Fibroblast of upper back skin (primary cell): ENCODE measurements at regions not wholly inside any gene's neighbourhood (a gene's known extent, or its start where the extent isn't known, plus 50 kb on each side); places are given as distances from the start of the nearest gene placed in this dataset.
"Not testable (repeated sequence)": the region's sequence is repeated elsewhere in the genome, so short reads cannot be mapped to it uniquely, and the experiment has no call there.

Experiments
- DNase-seq: peaks from one replicate; pipeline ENCODE4 v3.0.0-alpha.2; 2013

DNA sequence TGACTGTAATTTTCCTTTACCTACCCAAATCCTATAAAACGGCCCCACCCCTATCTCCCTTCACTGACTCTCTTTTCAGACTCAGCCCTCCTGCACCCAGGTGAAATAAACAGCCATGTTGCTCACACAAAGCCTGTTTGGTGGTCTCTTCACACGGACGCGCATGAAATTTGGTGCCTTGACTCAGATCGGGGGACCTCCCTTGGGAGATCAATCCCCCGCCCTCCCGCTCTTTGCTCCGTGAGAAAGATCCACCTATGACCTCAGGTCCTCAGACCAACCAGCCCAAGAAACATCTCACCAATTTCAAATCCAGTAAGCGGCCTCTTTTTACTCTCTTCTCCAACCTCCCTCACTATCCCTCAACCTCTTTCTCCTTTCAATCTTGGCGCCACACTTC is 1344.7 kb upstream of the GOT2 start:
- not testable (repeated sequence) for DNase-seq

DNA sequence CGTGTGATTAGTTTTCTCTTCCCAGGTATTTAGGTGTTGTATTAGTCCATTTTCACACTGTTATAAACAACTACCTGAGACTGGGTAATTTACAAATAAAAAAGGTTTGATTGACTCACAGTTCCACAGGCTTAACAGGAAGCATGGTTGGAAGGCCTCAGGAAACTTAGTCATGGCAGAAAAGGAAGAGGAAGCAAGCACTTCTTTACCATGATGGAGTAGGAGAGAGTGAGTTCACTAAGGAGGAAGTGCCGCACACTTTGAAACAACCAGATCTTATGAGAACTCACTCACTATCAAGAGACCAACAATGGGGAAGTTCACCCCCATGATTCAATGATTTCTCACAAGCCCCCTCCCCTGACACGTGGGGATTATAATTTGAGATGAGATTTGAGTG is 1343.7 kb upstream of the GOT2 start:
- DNase-seq, result no peak

GRCh38 chr16:60074378-60074777 is 1340.3 kb upstream of the GOT2 start:
- DNase-seq, result no peak

- no peak for DNase-seq
Measured at GRCh38 chr16:60073376-60073775, 1339.3 kb upstream of the GOT2 start.

DNA sequence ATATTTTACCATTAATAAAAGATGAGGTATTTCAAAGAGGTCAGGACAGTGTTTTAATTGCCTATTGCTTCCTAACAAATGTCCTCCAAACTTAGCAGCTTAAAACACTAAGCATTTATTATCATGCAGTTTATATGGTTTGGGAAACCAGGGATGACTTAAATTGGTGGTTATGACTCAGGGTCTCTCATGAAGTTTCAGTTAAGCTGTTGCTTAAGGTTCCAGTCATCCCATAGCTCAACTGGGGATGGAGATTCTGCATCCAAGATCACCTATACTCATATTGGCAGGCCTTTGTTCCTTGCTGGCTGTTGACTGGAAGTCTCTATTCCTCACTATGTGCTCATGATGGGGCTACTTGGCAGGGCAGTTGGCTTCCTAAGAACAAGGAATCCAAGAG is 1329.9 kb upstream of the GOT2 start:
- DNase-seq, result no peak

- DNase-seq, result no peak
Measured at GRCh38 chr16:60061396-60061795, 1327.3 kb upstream of the GOT2 start.

DNA sequence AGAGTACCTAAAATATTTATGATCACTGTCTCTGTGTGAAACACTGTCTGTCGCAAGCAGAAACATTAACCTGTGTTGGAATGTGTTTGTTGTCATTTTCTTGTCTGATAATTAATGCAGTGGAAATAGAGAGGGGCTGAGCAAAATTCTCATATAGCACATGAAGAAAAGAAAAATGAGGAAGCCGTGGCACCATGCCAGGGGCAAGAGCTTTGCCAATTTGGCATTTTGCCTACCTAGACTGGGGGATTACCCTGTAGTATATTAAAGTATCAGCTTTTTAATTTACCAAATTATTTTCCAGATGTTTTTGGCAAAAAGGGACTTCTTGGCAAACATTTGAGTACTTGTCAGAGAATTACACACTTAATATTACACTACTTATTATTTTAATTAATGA is 1326.6 kb upstream of the GOT2 start:
- DNase-seq, result no peak

GRCh38 chr16:60059141-60059540 is 1325.0 kb upstream of the GOT2 start:
- no peak for DNase-seq

GRCh38 chr16:60041671-60042070 is 1307.6 kb upstream of the GOT2 start:
- DNase-seq, result no peak

DNA sequence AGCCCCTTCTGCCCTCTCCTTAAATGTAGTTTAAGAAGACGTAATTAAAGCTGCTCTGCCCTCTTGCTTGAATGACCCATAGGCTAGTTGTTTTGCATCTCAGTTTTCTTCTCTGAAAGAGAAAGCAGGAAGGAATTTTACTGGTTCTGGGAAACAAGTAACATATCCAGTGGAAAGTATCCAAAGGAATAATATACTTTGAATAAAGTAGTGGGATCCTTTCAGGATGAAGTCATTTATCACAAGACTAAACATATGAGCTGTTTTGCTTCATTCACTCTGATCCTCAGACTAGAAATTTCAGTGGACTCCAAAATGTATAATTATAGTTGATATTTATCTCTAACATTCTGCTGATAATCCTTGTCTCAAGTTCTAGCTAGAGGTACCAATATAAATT is 1297.6 kb upstream of the GOT2 start:
- peak; percentile 24 for DNase-seq

DNA sequence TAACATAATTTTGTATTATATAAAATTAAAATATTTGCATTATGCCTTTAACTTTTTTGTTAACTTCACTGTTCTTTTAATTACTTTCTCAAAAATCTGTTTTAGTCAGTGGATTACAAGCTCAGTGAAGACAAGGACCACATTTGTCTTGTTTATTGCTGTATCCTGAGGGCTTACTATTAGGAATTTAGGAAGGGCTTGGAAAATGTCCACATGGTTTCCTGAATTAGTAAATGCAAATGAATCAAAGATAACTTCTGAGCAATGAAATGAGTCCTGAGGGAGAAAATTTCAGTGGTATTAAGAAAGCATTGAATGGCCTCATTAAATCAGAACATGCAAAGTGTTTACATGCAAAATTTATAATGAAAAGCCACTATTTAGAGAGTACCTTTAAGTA is 1293.2 kb upstream of the GOT2 start:
- DNase-seq, result no peak

DNA sequence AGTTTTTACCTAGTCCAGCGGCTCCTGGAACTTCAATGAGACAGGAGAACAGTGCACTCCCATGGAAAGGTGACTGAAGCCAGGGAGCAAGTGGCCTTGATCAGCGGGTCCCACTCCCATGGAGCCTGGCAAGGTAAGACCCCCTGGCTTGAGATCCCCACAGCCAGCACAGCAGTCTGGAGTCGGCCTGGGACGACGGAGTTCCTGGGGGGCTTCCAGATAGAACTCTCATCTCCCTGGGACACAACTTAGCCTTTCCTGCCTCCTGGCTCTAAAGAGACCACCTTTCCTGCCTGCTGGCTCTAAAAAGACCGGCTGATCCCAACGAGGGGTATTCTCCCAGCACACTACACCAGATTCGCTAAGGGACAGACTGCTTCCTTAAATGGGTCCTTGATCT is 1279.0 kb upstream of the GOT2 start:
- DNase-seq, result no peak

- no peak for DNase-seq
Measured at GRCh38 chr16:60001523-60001922, 1267.4 kb upstream of the GOT2 start.

GRCh38 chr16:59997706-59998105 is 1263.6 kb upstream of the GOT2 start:
- DNase-seq, result no peak

- DNase-seq, result no peak
Measured at GRCh38 chr16:59993101-59993500, 1259.0 kb upstream of the GOT2 start.

DNA sequence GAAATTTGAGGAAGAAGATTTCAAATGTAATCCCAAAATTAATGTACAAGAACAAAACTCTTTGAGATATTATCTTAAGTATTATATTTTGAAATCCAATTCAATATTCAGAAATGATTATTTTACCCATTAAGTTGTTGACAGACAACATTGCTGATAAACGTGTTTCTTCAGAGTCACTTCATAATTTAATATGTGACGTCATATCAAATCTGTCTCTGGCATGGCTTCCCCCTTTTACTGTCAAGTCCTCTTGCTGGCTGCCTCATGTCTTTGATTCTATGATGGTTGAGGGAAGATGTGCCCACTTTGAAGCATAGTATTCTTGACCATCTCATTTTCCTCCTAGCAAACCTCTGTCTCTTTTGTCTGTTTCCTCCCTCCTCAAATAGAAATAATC is 1257.1 kb upstream of the GOT2 start:
- DNase-seq, result no peak

GRCh38 chr16:59988591-59988990 is 1254.5 kb upstream of the GOT2 start:
- DNase-seq, result no peak

DNA sequence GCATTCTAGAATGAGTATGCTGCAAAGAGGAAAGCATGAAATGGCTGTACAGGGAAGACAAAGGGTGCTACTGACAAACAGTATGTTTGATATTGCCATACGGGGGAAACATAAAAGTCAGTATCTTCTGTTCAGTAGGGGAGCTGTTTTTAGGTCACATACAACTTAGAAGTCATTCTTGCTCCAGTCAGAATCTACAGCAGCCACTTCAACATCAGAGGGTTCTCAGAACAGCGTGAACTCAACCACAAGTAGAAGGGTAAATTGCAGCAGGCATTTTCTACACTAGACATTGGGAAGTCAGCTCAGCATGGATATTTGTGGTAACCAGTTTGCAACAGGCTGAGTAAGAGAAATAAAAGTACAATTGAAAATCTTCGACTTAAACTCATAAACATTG is 1241.8 kb upstream of the GOT2 start:
- DNase-seq, result no peak

GRCh38 chr16:59973966-59974365 is 1239.8 kb upstream of the GOT2 start:
- DNase-seq, result no peak

GRCh38 chr16:59971264-59971663 is 1237.1 kb upstream of the GOT2 start:
- DNase-seq, result no peak

GRCh38 chr16:59964232-59964924 is 1230.3 kb upstream of the GOT2 start:
- no peak for DNase-seq

DNA sequence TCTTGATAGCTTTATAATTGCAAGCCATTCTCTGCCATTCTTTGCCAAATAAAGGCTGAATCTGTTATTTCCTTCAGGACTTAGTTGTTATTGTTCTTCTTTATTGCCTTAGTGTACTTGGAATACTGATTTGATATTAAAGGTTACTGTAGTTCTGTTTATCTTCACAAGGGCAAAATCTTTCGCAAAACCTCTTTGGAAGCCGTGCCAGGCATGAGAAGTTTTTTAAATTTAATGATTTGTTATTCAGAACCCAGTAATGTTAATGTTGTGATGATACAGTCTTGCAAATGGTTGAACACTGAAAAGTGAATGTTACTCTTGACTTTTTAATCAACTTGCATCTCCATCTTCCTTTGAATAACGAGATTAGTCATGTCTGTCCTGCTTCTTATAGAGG is 1225.2 kb upstream of the GOT2 start:
- DNase-seq, result no peak

- no peak for DNase-seq
Measured at GRCh38 chr16:59950431-59950830, 1216.3 kb upstream of the GOT2 start.

DNA sequence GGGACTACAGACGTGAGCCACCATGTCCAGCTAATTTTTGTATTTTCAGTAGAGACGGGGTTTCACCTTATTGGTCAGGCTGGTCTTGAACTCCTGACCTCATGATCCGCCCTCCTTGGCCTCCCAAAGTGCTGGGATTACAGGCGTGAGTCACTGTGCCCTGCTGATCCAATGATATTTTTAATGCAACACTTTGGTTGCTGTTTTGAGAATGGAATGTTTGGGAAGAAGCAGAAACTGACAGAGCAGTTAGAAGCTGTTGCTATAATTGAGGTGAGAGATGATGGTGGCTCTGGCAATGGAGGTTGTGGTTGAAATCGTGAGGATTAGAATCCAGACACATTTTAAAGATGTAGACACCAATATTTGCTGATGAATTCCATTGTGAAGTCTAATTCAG is 1209.9 kb upstream of the GOT2 start:
- DNase-seq, result peak; percentile 4

GRCh38 chr16:59941594-59941993 is 1207.5 kb upstream of the GOT2 start:
- DNase-seq, result no peak

DNA sequence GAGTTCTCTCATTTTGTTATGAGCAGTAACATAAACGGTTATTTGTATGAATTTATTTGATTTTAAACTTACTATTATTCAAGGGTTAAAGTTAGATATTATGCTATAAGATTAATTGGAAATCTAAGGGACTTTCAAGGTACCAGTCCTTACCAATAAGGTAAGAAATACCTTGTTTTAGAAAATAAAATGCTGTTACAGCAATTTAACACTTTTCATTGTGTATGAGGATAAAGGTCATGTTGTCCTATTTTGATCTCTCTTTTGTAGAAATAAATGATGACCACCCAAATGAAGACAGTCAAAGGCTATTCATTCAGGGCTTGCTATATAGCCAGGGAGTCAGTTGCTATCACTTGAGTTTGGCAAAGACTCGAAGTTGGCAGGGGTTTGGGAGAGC is 1185.9 kb upstream of the GOT2 start:
- no peak for DNase-seq
